K562 (cell line): ENCODE measurements at regions not wholly inside any gene's neighbourhood (a gene's known extent, or its start where the extent isn't known, plus 50 kb on each side); places are given as distances from the start of the nearest gene placed in this dataset.

Source experiments
- ATAC-seq: fragments of 200-7000 bp; cut with Tn5 transposase; 3 replicates; pipeline ENCODE4 v1.9.1; 2020; ENCODE audit warnings: moderate library complexity
- BruUV-seq: library from RNA; stranded (reverse); fragments of 400-500 nt; replicated peaks from 2 replicates; lab custom pipeline; 2021; lab: Mats Ljungman, UMichigan
- CTCF ChIA-PET: fragments of 300-600 bp; formaldehyde crosslinking; extraction: SDS; loops from one replicate; lab custom pipeline; 2021; ENCODE audit warnings: low intra/inter-chr PET ratio; lab: Yijun Ruan, JAX
- POLR2A ChIA-PET: fragments of 300-600, 350-650 bp; sonication (Branson Sonifier 250); formaldehyde crosslinking; extraction: SDS; loops from one replicate; lab custom pipeline; 2021; ENCODE audit warnings: antibody characterized with exemption, inconsistent platforms; lab: Yijun Ruan, JAX
- DNase-seq, 4 experiments: peaks; one replicate each; pipeline versions ENCODE4 v3.0.0 to v3.0.0-alpha.2; 2011 to 2018; ENCODE audit warnings: low spot score in 3 of 4, mixed read lengths in 3 of 4; ENCODE audit errors: extremely low read depth in 1 of 4
- FAIRE-seq: peaks from 2 replicates; lab custom pipeline; 2011; peaks lifted over from hg19 to GRCh38; lab: Jason Lieb, UNC
- H2AFZ ChIP-seq: 2 replicates; pipeline ENCODE4 v1.6.0; 2011; ENCODE audit warnings: low read depth, low read length, control low read depth, inconsistent platforms
- H3K27ac ChIP-seq: fragments of 200-600 bp; 3 replicates; pipeline ENCODE4 v1.8.0; 2011; ENCODE audit warnings: low read depth, mild to moderate bottlenecking, control low read depth, inconsistent platforms, low read length, moderate library complexity, mixed read lengths; ENCODE audit errors: extremely low read depth
- H3K27me3 ChIP-seq, 2 experiments: fragments of 300-600 bp in 1 of 2; 2 replicates in 1 of 2; 3 replicates in 1 of 2; pipeline versions ENCODE4 v1.6.0 to v1.8.0; 2011; ENCODE audit warnings: inconsistent platforms in 2 of 2, low read length in 2 of 2, mild to moderate bottlenecking in 1 of 2, mixed read lengths in 1 of 2, moderate library complexity in 1 of 2; ENCODE audit not compliant: control insufficient read depth in 2 of 2, insufficient read depth in 2 of 2
- H3K36me3 ChIP-seq: fragments of 300-600 bp; 3 replicates; pipeline ENCODE4 v1.8.0; 2011; ENCODE audit warnings: mild to moderate bottlenecking, low read length, inconsistent platforms; ENCODE audit not compliant: control insufficient read depth, insufficient read depth
- H3K4me1 ChIP-seq, 2 experiments: fragments of 200-600 bp in 1 of 2; replicated peaks in 1 of 2; 2 replicates in 1 of 2; 3 replicates in 1 of 2; pipeline versions ENCODE4 v1.5.1 to v1.8.0; 2011; ENCODE audit warnings: inconsistent platforms in 2 of 2, low read length in 2 of 2, mild to moderate bottlenecking in 1 of 2, mixed read lengths in 1 of 2, moderate library complexity in 1 of 2; ENCODE audit not compliant: control insufficient read depth in 2 of 2, insufficient read depth in 2 of 2
- H3K4me2 ChIP-seq: 2 replicates; pipeline ENCODE4 v1.6.1; 2011; ENCODE audit warnings: low read length, control low read depth, inconsistent platforms, mixed read lengths; ENCODE audit not compliant: insufficient read depth
- H3K4me3 ChIP-seq: fragments of 200-600 bp; sonication (generic), shearing (Covaris generic); 2 replicates; pipeline ENCODE4 v1.5.1; 2016; ENCODE audit warnings: control low read depth, inconsistent platforms
- H3K79me2 ChIP-seq: fragments of 200-600 bp; 3 replicates; pipeline ENCODE4 v1.8.0; 2011; ENCODE audit warnings: low read length, inconsistent platforms; ENCODE audit not compliant: control insufficient read depth, insufficient read depth
- H3K9ac ChIP-seq, 2 experiments: 2 replicates each; pipeline versions ENCODE4 v1.6.0 to v1.6.1; 2011; ENCODE audit warnings: low read depth in 2 of 2, low read length in 2 of 2, control low read depth in 1 of 2, inconsistent platforms in 1 of 2, mild to moderate bottlenecking in 1 of 2, mixed read lengths in 1 of 2; ENCODE audit not compliant: insufficient read depth in 1 of 2
- H3K9me1 ChIP-seq: one replicate; pipeline ENCODE4 v1.6.0; 2011; ENCODE audit warnings: inconsistent platforms, mild to moderate bottlenecking, low read length, moderate library complexity; ENCODE audit not compliant: control insufficient read depth, insufficient read depth
- H3K9me3 ChIP-seq: replicated peaks from 2 replicates; pipeline ENCODE4 v1.5.1; 2011; ENCODE audit warnings: low read depth, low read length, inconsistent platforms; ENCODE audit not compliant: control insufficient read depth, insufficient read depth
- H4K20me1 ChIP-seq: replicated peaks from 2 replicates; pipeline ENCODE4 v1.6.1; 2011; ENCODE audit warnings: low read length, inconsistent platforms, mixed read lengths; ENCODE audit not compliant: control insufficient read depth, insufficient read depth
- C11orf30 ChIP-seq: fragments of 450-650 bp; IDR thresholded peaks from 2 replicates; pipeline ENCODE4 v1.6.1; 2016; ENCODE audit warnings: low read depth, mild to moderate bottlenecking
- CTCFL ChIP-seq: IDR thresholded peaks from 2 replicates; pipeline ENCODE4 v1.6.1; 2011; ENCODE audit warnings: borderline replicate concordance, low read depth, mild to moderate bottlenecking, moderate library complexity, low read length; ENCODE audit not compliant: insufficient read depth, poor library complexity, severe bottlenecking
- ETS2 ChIP-seq: IDR thresholded peaks from 2 replicates; pipeline ENCODE4 v1.6.1; 2016; ENCODE audit warnings: borderline replicate concordance, missing genetic modification characterization, mild to moderate bottlenecking, moderate library complexity, missing compliant biosample characterization; ENCODE audit not compliant: poor library complexity, severe bottlenecking
- FOXA1 ChIP-seq: fragments of 450-650 bp; IDR thresholded peaks from 2 replicates; pipeline ENCODE4 v1.6.1; 2016; ENCODE audit warnings: mild to moderate bottlenecking, borderline replicate concordance
- FOXM1 ChIP-seq, 2 experiments: fragments of 450-650 bp in 1 of 2; sonication (generic) in 1 of 2; formaldehyde crosslinking in 1 of 2; IDR thresholded peaks; 2 replicates each; pipeline versions ENCODE4 v1.6.1 to v1.9.0; 2017 to 2022; ENCODE audit warnings: low read depth in 2 of 2, mild to moderate bottlenecking in 2 of 2, missing genetic modification reagents in 1 of 2, moderate library complexity in 1 of 2
- HSF4 ChIP-seq: fragments of 250-450 bp; sonication (Bioruptor Pico); IDR thresholded peaks from 2 replicates; pipeline ENCODE4 v2.1.2; 2022; ENCODE audit warnings: mild to moderate bottlenecking, moderate library complexity, borderline replicate concordance
- IFI16 ChIP-seq: fragments of 250-450 bp; sonication (Bioruptor Pico); IDR thresholded peaks from 2 replicates; pipeline ENCODE4 v2.1.2; 2022; ENCODE audit warnings: mild to moderate bottlenecking, inconsistent platforms
- KDM5B ChIP-seq: fragments of 200-600 bp; sonication (generic); IDR thresholded peaks from 2 replicates; pipeline ENCODE4 v1.6.1; 2012; ENCODE audit warnings: low read depth, mild to moderate bottlenecking, moderate library complexity, low read length, control low read depth, inconsistent platforms; ENCODE audit not compliant: insufficient replicate concordance
- MAFF ChIP-seq: IDR thresholded peaks from 2 replicates; pipeline ENCODE4 v1.6.1; 2012; ENCODE audit warnings: low read length, improper control_type of control experiment
- MAFG ChIP-seq: fragments of 450-650 bp; conservative IDR thresholded peaks from 2 replicates; pipeline ENCODE4 v1.6.1; 2016; ENCODE audit warnings: missing genetic modification characterization, missing compliant biosample characterization
- MAFK ChIP-seq: IDR thresholded peaks from 2 replicates; pipeline ENCODE4 v1.6.1; 2011; ENCODE audit warnings: low read length, improper control_type of control experiment
- MECOM ChIP-seq: fragments of 250-450 bp; sonication (Bioruptor Pico); IDR thresholded peaks from 2 replicates; pipeline ENCODE4 v1.8.0; 2022; ENCODE audit warnings: inconsistent platforms
- MTA2 ChIP-seq: fragments of 450-650 bp; IDR thresholded peaks from 2 replicates; pipeline ENCODE4 v1.6.1; 2016; ENCODE audit warnings: low read depth
- NFE2 ChIP-seq: IDR thresholded peaks from 2 replicates; pipeline ENCODE4 v1.6.1; 2014; ENCODE audit warnings: antibody characterized with exemption, low read depth
- RFX5 ChIP-seq: IDR thresholded peaks from 2 replicates; pipeline ENCODE4 v1.6.1; 2011; ENCODE audit warnings: low read depth, mild to moderate bottlenecking, improper control_type of control experiment, low read length
- SRSF7 ChIP-seq: fragments of 200-400 bp; formaldehyde crosslinking; optimal IDR thresholded peaks from 2 replicates; pipeline ENCODE3; 2017; ENCODE audit warnings: mild to moderate bottlenecking, low read depth, low read length
- THRA ChIP-seq: fragments of 450-650 bp; IDR thresholded peaks from 2 replicates; pipeline ENCODE4 v1.6.1; 2017; ENCODE audit warnings: mild to moderate bottlenecking, moderate library complexity
- VEZF1 ChIP-seq: fragments of 200-800 bp; sonication (Bioruptor generic); IDR thresholded peaks from 2 replicates; pipeline ENCODE4 v1.6.1; 2017; ENCODE audit warnings: missing genetic modification characterization, missing compliant biosample characterization
- ZNF224 ChIP-seq: sonication (generic); formaldehyde crosslinking; IDR thresholded peaks from 2 replicates; pipeline ENCODE4 v1.8.0; 2022; ENCODE audit warnings: mild to moderate bottlenecking, missing genetic modification reagents
- ZNF316 ChIP-seq: fragments of 450-650 bp; IDR thresholded peaks from 2 replicates; pipeline ENCODE4 v1.6.1; 2016
- ZNF780A ChIP-seq: fragments of 250-450 bp; sonication (Bioruptor Pico); IDR thresholded peaks from 2 replicates; pipeline ENCODE4 v1.5.0; 2021; ENCODE audit warnings: mild to moderate bottlenecking
- WGBS: fragments of 100-300 bp; shearing (Covaris generic); methylation state at CpG from one replicate; pipeline ENCODE4 v1.1.6; 2016; ENCODE audit warnings: low coverage, mixed read lengths; ENCODE audit not compliant: insufficient coverage; ENCODE audit errors: missing lambda C conversion rate; 5-methylcytosine and 5-hydroxymethylcytosine counted together
- in situ Hi-C: fragments of 300-500 bp; cut with MboI; formaldehyde crosslinking; loops from 4 replicates; pipeline ENCODE4 v1.15.0; 2018; ENCODE audit warnings: inconsistent platforms, mixed read lengths
- intact Hi-C: fragments of 100-400 bp; cut with micrococcal nuclease; formaldehyde crosslinking; loops from 2 replicates; pipeline ENCODE4 v1.14.2; 2022

GRCh38 chr11:45432910-45433309 lies 146.8 kb upstream of the SYT13 start:
- H3K9me1 ChIP-seq: no peaks in the 10 kb centered on the region
- POLR2A ChIA-PET: no interaction called here
- no peak overlapping the region for H2AFZ ChIP-seq
- no peaks in the 10 kb centered on the region for H3K36me3 ChIP-seq
- in situ Hi-C loops (no loop called here), intact Hi-C loops (no loop called here)
- 0% methylated on average over 6 of the region's 6 CpGs for WGBS
- CTCF ChIA-PET: no interaction called here
- H3K4me1 ChIP-seq: no peaks in the 10 kb centered on the region
- H3K27me3 ChIP-seq: peaks cover 9 to 10% of the 10 kb centered on the region in 2 experiments; a peak in 4 of 5 replicates
- ATAC-seq (no peak), FAIRE-seq (no peak), DNase-seq (no peak)
- H3K9me3 ChIP-seq: no peaks in the 10 kb centered on the region
- no peaks in the 10 kb centered on the region for H4K20me1 ChIP-seq
- no TSS peak for BruUV-seq
- H3K4me2 ChIP-seq: no peak overlapping the region
- H3K79me2 ChIP-seq: no peaks in the 10 kb centered on the region
- H3K9ac ChIP-seq: no peak overlapping the region
- H3K27ac ChIP-seq: no peak overlapping the region
- H3K4me3 ChIP-seq: no peak overlapping the region
- TF ChIP-seq MAFK (peak; percentile 38; the same call in 1 of the 2 replicates), C11orf30 (peak; percentile 68; the same call in 1 of the 2 replicates), KDM5B (no peak), RFX5 (no peak), MTA2 (no peak), CTCFL (no peak), MAFF (peak; percentile 33; the same call in 1 of the 2 replicates), ZNF780A (CRISPR knock-in tag) (no peak), SRSF7 (no peak), IFI16 (no peak), HSF4 (CRISPR knock-in tag) (no peak), FOXM1 (IDR thresholded peaks at IDR 0.05; ENCODE audit: low read depth) (no peak), FOXM1 (CRISPR knock-in tag; IDR thresholded peaks at IDR 0.05; ENCODE audit: low read depth) (no peak), ZNF224 (CRISPR knock-in tag) (no peak), NFE2 (0 out of 2 replicates have a peak, but pooled peaks have one; percentile 4), ZNF316 (peak; percentile 77), THRA (no peak), MAFG (tag) (peak; percentile 69), VEZF1 (CRISPR knock-in tag) (no peak), FOXA1 (no peak), ETS2 (tag) (no peak), MECOM (CRISPR knock-in tag) (no peak)
